Panc1 (cell line): ENCODE measurements at regions not wholly inside any gene's neighbourhood (a gene's known extent, or its start where the extent isn't known, plus 50 kb on each side); places are given as distances from the start of the nearest gene placed in this dataset.

Source experiments
- POLR2AphosphoS5 ChIP-seq: IDR thresholded peaks from 2 replicates; pipeline ENCODE4 v1.6.1; 2012; ENCODE audit warnings: mild to moderate bottlenecking, low read depth, low read length, moderate library complexity
- SIN3A ChIP-seq: IDR thresholded peaks from 2 replicates; pipeline ENCODE4 v1.6.1; 2012; ENCODE audit warnings: low read depth, mild to moderate bottlenecking, low read length, moderate library complexity, borderline replicate concordance; ENCODE audit not compliant: insufficient read depth
- TF ChIP-seq, protein P1 (sequence below): fragments of 450-650 bp; IDR thresholded peaks from 2 replicates; pipeline ENCODE4 v1.5.1; 2017; ENCODE audit warnings: mild to moderate bottlenecking
- TF ChIP-seq, protein P2 (sequence below), 2 experiments: IDR thresholded peaks; 2 replicates each; pipeline ENCODE4 v1.6.1; 2011 to 2012; ENCODE audit warnings: low read depth in 2 of 2, control low read depth in 1 of 2, low read length in 1 of 2, mild to moderate bottlenecking in 1 of 2, moderate library complexity in 1 of 2; ENCODE audit not compliant: insufficient read depth in 1 of 2

DNA sequence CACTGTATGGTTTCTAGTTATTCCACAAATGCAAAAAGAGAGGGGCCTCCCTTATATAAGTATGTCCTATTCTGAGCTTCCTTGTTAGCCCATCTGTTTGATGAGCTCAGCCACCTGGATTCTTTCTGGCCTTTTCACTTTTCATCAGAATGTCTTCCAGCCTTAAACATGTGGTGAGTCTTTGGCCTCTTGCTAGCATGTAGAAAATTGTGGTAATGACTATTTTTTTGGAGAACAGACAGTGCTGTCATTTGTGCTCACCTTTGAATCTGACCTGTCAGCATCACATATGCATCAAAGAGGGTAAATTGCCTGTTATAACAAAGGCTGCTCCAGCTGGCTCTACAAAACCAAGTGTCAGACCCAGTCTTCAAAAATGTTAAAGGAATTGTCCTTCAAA is 558.7 kb downstream of the RAB38 start:
- TF ChIP-seq, protein P1, sequence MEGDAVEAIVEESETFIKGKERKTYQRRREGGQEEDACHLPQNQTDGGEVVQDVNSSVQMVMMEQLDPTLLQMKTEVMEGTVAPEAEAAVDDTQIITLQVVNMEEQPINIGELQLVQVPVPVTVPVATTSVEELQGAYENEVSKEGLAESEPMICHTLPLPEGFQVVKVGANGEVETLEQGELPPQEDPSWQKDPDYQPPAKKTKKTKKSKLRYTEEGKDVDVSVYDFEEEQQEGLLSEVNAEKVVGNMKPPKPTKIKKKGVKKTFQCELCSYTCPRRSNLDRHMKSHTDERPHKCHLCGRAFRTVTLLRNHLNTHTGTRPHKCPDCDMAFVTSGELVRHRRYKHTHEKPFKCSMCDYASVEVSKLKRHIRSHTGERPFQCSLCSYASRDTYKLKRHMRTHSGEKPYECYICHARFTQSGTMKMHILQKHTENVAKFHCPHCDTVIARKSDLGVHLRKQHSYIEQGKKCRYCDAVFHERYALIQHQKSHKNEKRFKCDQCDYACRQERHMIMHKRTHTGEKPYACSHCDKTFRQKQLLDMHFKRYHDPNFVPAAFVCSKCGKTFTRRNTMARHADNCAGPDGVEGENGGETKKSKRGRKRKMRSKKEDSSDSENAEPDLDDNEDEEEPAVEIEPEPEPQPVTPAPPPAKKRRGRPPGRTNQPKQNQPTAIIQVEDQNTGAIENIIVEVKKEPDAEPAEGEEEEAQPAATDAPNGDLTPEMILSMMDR = no peak
- TF ChIP-seq, protein P2, sequence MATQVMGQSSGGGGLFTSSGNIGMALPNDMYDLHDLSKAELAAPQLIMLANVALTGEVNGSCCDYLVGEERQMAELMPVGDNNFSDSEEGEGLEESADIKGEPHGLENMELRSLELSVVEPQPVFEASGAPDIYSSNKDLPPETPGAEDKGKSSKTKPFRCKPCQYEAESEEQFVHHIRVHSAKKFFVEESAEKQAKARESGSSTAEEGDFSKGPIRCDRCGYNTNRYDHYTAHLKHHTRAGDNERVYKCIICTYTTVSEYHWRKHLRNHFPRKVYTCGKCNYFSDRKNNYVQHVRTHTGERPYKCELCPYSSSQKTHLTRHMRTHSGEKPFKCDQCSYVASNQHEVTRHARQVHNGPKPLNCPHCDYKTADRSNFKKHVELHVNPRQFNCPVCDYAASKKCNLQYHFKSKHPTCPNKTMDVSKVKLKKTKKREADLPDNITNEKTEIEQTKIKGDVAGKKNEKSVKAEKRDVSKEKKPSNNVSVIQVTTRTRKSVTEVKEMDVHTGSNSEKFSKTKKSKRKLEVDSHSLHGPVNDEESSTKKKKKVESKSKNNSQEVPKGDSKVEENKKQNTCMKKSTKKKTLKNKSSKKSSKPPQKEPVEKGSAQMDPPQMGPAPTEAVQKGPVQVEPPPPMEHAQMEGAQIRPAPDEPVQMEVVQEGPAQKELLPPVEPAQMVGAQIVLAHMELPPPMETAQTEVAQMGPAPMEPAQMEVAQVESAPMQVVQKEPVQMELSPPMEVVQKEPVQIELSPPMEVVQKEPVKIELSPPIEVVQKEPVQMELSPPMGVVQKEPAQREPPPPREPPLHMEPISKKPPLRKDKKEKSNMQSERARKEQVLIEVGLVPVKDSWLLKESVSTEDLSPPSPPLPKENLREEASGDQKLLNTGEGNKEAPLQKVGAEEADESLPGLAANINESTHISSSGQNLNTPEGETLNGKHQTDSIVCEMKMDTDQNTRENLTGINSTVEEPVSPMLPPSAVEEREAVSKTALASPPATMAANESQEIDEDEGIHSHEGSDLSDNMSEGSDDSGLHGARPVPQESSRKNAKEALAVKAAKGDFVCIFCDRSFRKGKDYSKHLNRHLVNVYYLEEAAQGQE (IDR thresholded peaks at IDR 0.05; ENCODE audit: insufficient read depth in 1 of 2, low read depth in 2 of 2, low read length in 1 of 2) = no peak
- TF ChIP-seq SIN3A = no peak
- TF ChIP-seq POLR2AphosphoS5 = no peak
